H1 (cell line): ENCODE measurements at regions not wholly inside any gene's neighbourhood (a gene's known extent, or its start where the extent isn't known, plus 50 kb on each side); places are given as distances from the start of the nearest gene placed in this dataset.

Experiments used
- CTCF ChIA-PET: fragments of 300-600 bp; sonication (Branson Sonifier 250); formaldehyde crosslinking; loops from one replicate; lab custom pipeline; 2021; ENCODE audit not compliant: partially characterized antibody; lab: Charles Lee
- POLR2A ChIA-PET: fragments of 300-600 bp; sonication (Branson Sonifier 250); formaldehyde crosslinking; loops from one replicate; lab custom pipeline; 2021; ENCODE audit warnings: inconsistent platforms; ENCODE audit not compliant: partially characterized antibody; lab: Charles Lee
- DNase-seq, 2 experiments: peaks; one replicate each; pipeline versions ENCODE4 v3.0.0 to v3.0.0-alpha.2; 2010 to 2022; ENCODE audit warnings: low spot score in 2 of 2, low read depth in 1 of 2, mixed read lengths in 1 of 2
- FAIRE-seq: peaks from 2 replicates; lab custom pipeline; 2011; peaks lifted over from hg19 to GRCh38; lab: Jason Lieb, UNC
- H2AFZ ChIP-seq: 2 replicates; pipeline ENCODE4 v1.8.1; 2012; ENCODE audit warnings: low read length, inconsistent platforms
- H2AK5ac ChIP-seq: 2 replicates; pipeline ENCODE4 v1.6.1; 2013; ENCODE audit warnings: low read depth, low read length
- H2BK120ac ChIP-seq: replicated peaks from 2 replicates; pipeline ENCODE3; 2013; ENCODE audit warnings: low read depth, low read length, inconsistent platforms
- H2BK12ac ChIP-seq: 2 replicates; pipeline ENCODE4 v1.6.1; 2013; ENCODE audit warnings: low read depth, low read length
- H2BK15ac ChIP-seq: 2 replicates; pipeline ENCODE4 v1.6.1; 2013; ENCODE audit warnings: low read length
- H2BK20ac ChIP-seq: 2 replicates; pipeline ENCODE4 v1.6.1; 2013; ENCODE audit warnings: low read length
- H2BK5ac ChIP-seq: 2 replicates; pipeline ENCODE4 v1.6.1; 2013; ENCODE audit warnings: low read depth, low read length
- H3K14ac ChIP-seq: 2 replicates; pipeline ENCODE4 v1.6.1; 2013; ENCODE audit warnings: inconsistent platforms; ENCODE audit not compliant: insufficient read length
- H3K18ac ChIP-seq: 2 replicates; pipeline ENCODE4 v1.6.1; 2013; ENCODE audit warnings: low read length; ENCODE audit errors: extremely low read depth
- H3K23ac ChIP-seq: 2 replicates; pipeline ENCODE4 v1.6.1; 2013; ENCODE audit warnings: inconsistent platforms; ENCODE audit not compliant: insufficient read length
- H3K23me2 ChIP-seq: 2 replicates; pipeline ENCODE4 v1.6.1; 2013; ENCODE audit warnings: low read depth, low read length
- H3K27ac ChIP-seq: 2 replicates; pipeline ENCODE4 v1.6.1; 2011; ENCODE audit warnings: low read depth, low read length, inconsistent platforms
- H3K27me3 ChIP-seq, 4 experiments: replicated peaks in 1 of 4; 1 replicate in 1 of 4; 2 replicates in 3 of 4; pipeline versions ENCODE4 v1.6.1 to v1.8.1; 2011 to 2013; ENCODE audit warnings: low read length in 3 of 4, mild to moderate bottlenecking in 3 of 4, inconsistent platforms in 2 of 4, mixed read lengths in 2 of 4, moderate library complexity in 1 of 4; ENCODE audit not compliant: control insufficient read depth in 3 of 4, insufficient read depth in 3 of 4; ENCODE audit errors: extremely low read depth in 1 of 4
- H3K36me3 ChIP-seq, 4 experiments: 2 replicates each; pipeline versions ENCODE4 v1.6.1 to v1.8.1; 2011 to 2013; ENCODE audit warnings: mild to moderate bottlenecking in 4 of 4, low read length in 3 of 4, moderate library complexity in 2 of 4, control low read depth in 1 of 4, inconsistent platforms in 1 of 4; ENCODE audit not compliant: insufficient read depth in 4 of 4, control insufficient read depth in 2 of 4
- H3K4ac ChIP-seq: replicated peaks from 2 replicates; pipeline ENCODE3; 2013; ENCODE audit warnings: low read length, low read depth, mixed read lengths, inconsistent platforms; ENCODE audit not compliant: insufficient read length
- H3K4me1 ChIP-seq, 4 experiments: replicated peaks in 1 of 4; 1 replicate in 1 of 4; 2 replicates in 3 of 4; pipeline versions ENCODE4 v1.6.1 to v1.8.1; 2011 to 2013; ENCODE audit warnings: low read length in 3 of 4, inconsistent platforms in 2 of 4, mixed read lengths in 1 of 4; ENCODE audit not compliant: insufficient read depth in 4 of 4, control insufficient read depth in 3 of 4
- H3K4me2 ChIP-seq, 2 experiments: 2 replicates each; pipeline versions ENCODE4 v1.6.1 to v1.8.1; 2011 to 2013; ENCODE audit warnings: low read depth in 2 of 2, low read length in 2 of 2, control low read depth in 1 of 2, inconsistent platforms in 1 of 2, mild to moderate bottlenecking in 1 of 2; ENCODE audit not compliant: insufficient read depth in 1 of 2
- H3K4me3 ChIP-seq, 4 experiments: fragments of 200-600, 300-600 bp in 1 of 4; sonication (generic), shearing (Covaris generic), sonication (Bioruptor Twin) in 1 of 4; 2 replicates each; pipeline versions ENCODE4 v1.5.1 to v1.8.1; 2011 to 2016; ENCODE audit warnings: low read length in 4 of 4, low read depth in 3 of 4, control low read depth in 2 of 4, inconsistent platforms in 2 of 4, mild to moderate bottlenecking in 2 of 4, mixed read lengths in 1 of 4, moderate library complexity in 1 of 4; ENCODE audit not compliant: insufficient read depth in 2 of 4; ENCODE audit errors: extremely low read depth in 1 of 4
- H3K56ac ChIP-seq: replicated peaks from 2 replicates; pipeline ENCODE3; 2013; ENCODE audit warnings: low read depth, mild to moderate bottlenecking, mixed read lengths, low read length, inconsistent platforms; ENCODE audit not compliant: insufficient read length
- H3K79me1 ChIP-seq: 2 replicates; pipeline ENCODE4 v1.6.1; 2013; ENCODE audit warnings: low read depth, low read length, control low read depth
- H3K79me2 ChIP-seq, 2 experiments: 2 replicates each; pipeline versions ENCODE4 v1.6.1 to v1.8.1; 2012 to 2013; ENCODE audit warnings: low read length in 2 of 2, mild to moderate bottlenecking in 2 of 2, inconsistent platforms in 1 of 2; ENCODE audit not compliant: insufficient read depth in 2 of 2, control insufficient read depth in 1 of 2
- H3K9ac ChIP-seq, 4 experiments: replicated peaks in 1 of 4; 1 replicate in 1 of 4; 2 replicates in 3 of 4; pipeline versions ENCODE4 v1.6.1 to v1.8.1; 2011 to 2013; ENCODE audit warnings: low read depth in 3 of 4, low read length in 3 of 4, control low read depth in 2 of 4, mild to moderate bottlenecking in 2 of 4, moderate library complexity in 2 of 4, inconsistent platforms in 1 of 4; ENCODE audit errors: extremely low read depth in 1 of 4
- H3K9me3 ChIP-seq, 2 experiments: 2 replicates each; pipeline versions ENCODE4 v1.6.1 to v1.8.1; 2012 to 2013; ENCODE audit warnings: mild to moderate bottlenecking in 2 of 2, moderate library complexity in 2 of 2, control low read depth in 1 of 2, inconsistent platforms in 1 of 2, low read depth in 1 of 2, low read length in 1 of 2, mixed read lengths in 1 of 2; ENCODE audit not compliant: insufficient read depth in 2 of 2
- H4K20me1 ChIP-seq, 2 experiments: replicated peaks in 1 of 2; 2 replicates each; pipeline versions ENCODE3 to v1.8.1; 2011 to 2013; ENCODE audit warnings: inconsistent platforms in 2 of 2, low read length in 2 of 2, mild to moderate bottlenecking in 1 of 2; ENCODE audit not compliant: insufficient read depth in 2 of 2, control insufficient read depth in 1 of 2
- H4K5ac ChIP-seq: 2 replicates; pipeline ENCODE4 v1.6.1; 2013; ENCODE audit warnings: low read length, low read depth, mixed read lengths, inconsistent platforms; ENCODE audit not compliant: insufficient read length
- H4K8ac ChIP-seq: 2 replicates; pipeline ENCODE4 v1.8.0; 2013; ENCODE audit warnings: mild to moderate bottlenecking, moderate library complexity, low read length, inconsistent platforms; ENCODE audit not compliant: insufficient read depth; ENCODE audit errors: extremely low read depth
- H4K91ac ChIP-seq: replicated peaks from 2 replicates; pipeline ENCODE3; 2013; ENCODE audit warnings: low read length, mixed read lengths, inconsistent platforms; ENCODE audit not compliant: insufficient read length
- ATF3 ChIP-seq: IDR thresholded peaks from 2 replicates; pipeline ENCODE4 v1.6.1; 2011; ENCODE audit warnings: low read depth, mild to moderate bottlenecking, low read length; ENCODE audit not compliant: insufficient read depth
- E2F6 ChIP-seq: IDR thresholded peaks from 2 replicates; pipeline ENCODE4 v1.6.1; 2012; ENCODE audit warnings: inconsistent platforms
- FOSL1 ChIP-seq: IDR thresholded peaks from 2 replicates; pipeline ENCODE4 v1.6.1; 2011; ENCODE audit warnings: mild to moderate bottlenecking, low read depth, low read length, moderate library complexity; ENCODE audit not compliant: insufficient read depth
- GABPA ChIP-seq: IDR thresholded peaks from 2 replicates; pipeline ENCODE4 v1.6.1; 2011; ENCODE audit warnings: mild to moderate bottlenecking, low read length, moderate library complexity, borderline replicate concordance; ENCODE audit not compliant: insufficient read depth
- HDAC6 ChIP-seq: IDR thresholded peaks from one replicate; pipeline ENCODE4 v1.7.1; 2012; ENCODE audit warnings: low read depth, mild to moderate bottlenecking, inconsistent platforms, low read length, moderate library complexity
- KDM4A ChIP-seq: IDR thresholded peaks from one replicate; pipeline ENCODE4 v1.7.1; 2012; ENCODE audit warnings: low read depth, mild to moderate bottlenecking, moderate library complexity, low read length, inconsistent platforms; ENCODE audit not compliant: severe bottlenecking
- POLR2AphosphoS5 ChIP-seq: IDR thresholded peaks from 2 replicates; pipeline ENCODE4 v1.6.1; 2011; ENCODE audit warnings: low read depth, low read length
- POU5F1 ChIP-seq: IDR thresholded peaks from 2 replicates; pipeline ENCODE4 v1.6.1; 2011; ENCODE audit warnings: low read depth, mild to moderate bottlenecking, low read length, moderate library complexity
- RAD21 ChIP-seq, 2 experiments: IDR thresholded peaks in 1 of 2; conservative IDR thresholded peaks in 1 of 2; 2 replicates each; pipeline ENCODE4 v1.6.1; 2011; ENCODE audit warnings: low read depth in 2 of 2, low read length in 2 of 2, improper control_type of control experiment in 1 of 2, inconsistent platforms in 1 of 2, mild to moderate bottlenecking in 1 of 2, moderate library complexity in 1 of 2
- SRF ChIP-seq: IDR thresholded peaks from 2 replicates; pipeline ENCODE4 v1.6.1; 2011; ENCODE audit warnings: mild to moderate bottlenecking, low read depth, low read length, moderate library complexity
- SUZ12 ChIP-seq: fragments of 200-600 bp; sonication (generic); IDR thresholded peaks from 2 replicates; pipeline ENCODE4 v1.6.1; 2012; ENCODE audit warnings: mild to moderate bottlenecking, inconsistent platforms, low read length, moderate library complexity, mixed read lengths
- TBP ChIP-seq: IDR thresholded peaks from 2 replicates; pipeline ENCODE4 v1.6.1; 2011; ENCODE audit warnings: low read depth, low read length, improper control_type of control experiment
- TEAD4 ChIP-seq: IDR thresholded peaks from 2 replicates; pipeline ENCODE4 v1.6.1; 2012; ENCODE audit warnings: low read depth, low read length, inconsistent platforms, mixed read lengths
- YY1 ChIP-seq: IDR thresholded peaks from 2 replicates; pipeline ENCODE4 v1.6.1; 2011; ENCODE audit warnings: low read depth, mild to moderate bottlenecking, low read length
- WGBS, 2 experiments: shearing (Covaris generic) in 1 of 2; methylation state at CpG; one replicate each; pipeline versions ENCODE4 v1.1.6 to v1.1.7; 2013 to 2015; ENCODE audit warnings: low lambda C conversion rate in 2 of 2, mixed read lengths in 2 of 2, inconsistent platforms in 1 of 2, low coverage in 1 of 2, missing lambda C conversion rate in 1 of 2; ENCODE audit not compliant: insufficient replicate concordance in 2 of 2, insufficient coverage in 1 of 2, insufficient read length in 1 of 2; ENCODE audit errors: extremely low coverage in 1 of 2, missing lambda C conversion rate in 1 of 2; 5-methylcytosine and 5-hydroxymethylcytosine counted together

GRCh38 chr10:57026307-57026706 is 665.2 kb upstream of the ZWINT start:
- Histone ChIP-seq H2BK5ac (no peak overlapping the region), H3K14ac (no peak overlapping the region), H3K23me2 (no peaks in the 10 kb centered on the region), H2AK5ac (no peak overlapping the region), H3K9ac (no peak overlapping the region), H2BK20ac (no peak overlapping the region), H4K8ac (no peak overlapping the region), H3K18ac (no peak overlapping the region), H3K27ac (no peak overlapping the region), H2BK15ac (no peak overlapping the region), H3K4me2 (no peak overlapping the region), H3K36me3 (no peaks in the 10 kb centered on the region; a peak in 1 of 8 replicates), H3K4me1 (no peaks in the 10 kb centered on the region), H3K27me3 (no peaks in the 10 kb centered on the region), H3K56ac (no peak overlapping the region), H4K5ac (no peak overlapping the region), H2BK120ac (no peak overlapping the region), H3K9me3 (peaks cover 1 to 3% of the 10 kb centered on the region in 2 experiments; a peak in 2 of 4 replicates), H4K91ac (no peak overlapping the region), H3K23ac (no peak overlapping the region), H3K4ac (no peak overlapping the region), H3K79me1 (no peaks in the 10 kb centered on the region), H3K79me2 (no peaks in the 10 kb centered on the region), H2AFZ (no peak overlapping the region), H3K4me3 (no peak overlapping the region), H2BK12ac (no peak overlapping the region), H4K20me1 (no peaks in the 10 kb centered on the region)
- ChIA-PET CTCF (no interaction called here), POLR2A (no interaction called here)
- FAIRE-seq (no peak), DNase-seq (no peak)
- 90% methylated on average over 1 of the region's 1 CpG; no CpG with 5 or more reads in 1 of the 2 experiments for WGBS, 2 experiments
- TF ChIP-seq E2F6 = no peak
- TF ChIP-seq TEAD4 = no peak
- TF ChIP-seq SRF = no peak
- no peak for TF ChIP-seq GABPA
- TF ChIP-seq RAD21 (IDR thresholded peaks at IDR 0.05 in 1 of 2, conservative IDR thresholded peaks at IDR 0.05 in 1 of 2; ENCODE audit: low read depth in 2 of 2, low read length in 2 of 2) = no peak
- TF ChIP-seq SUZ12 = no peak
- TF ChIP-seq FOSL1 = no peak
- no peak for TF ChIP-seq TBP
- no peak for TF ChIP-seq YY1
- no peak for TF ChIP-seq HDAC6
- no peak for TF ChIP-seq POU5F1
- no peak for TF ChIP-seq POLR2AphosphoS5
- no peak for TF ChIP-seq ATF3
- no peak for TF ChIP-seq KDM4A
